Peyer's patch (tissue), 4 donors: ENCODE measurements at regions not wholly inside any gene's neighbourhood (a gene's known extent, or its start where the extent isn't known, plus 50 kb on each side); places are given as distances from the start of the nearest gene placed in this dataset.

ENCODE experiments used
- POLR2A ChIP-seq, 2 donors: fragments of 450-650 bp; IDR thresholded peaks; one replicate each; pipeline ENCODE4 v1.5.1; 2017; ENCODE audit warnings: antibody characterized with exemption in 2 of 2, mild to moderate bottlenecking in 2 of 2, moderate library complexity in 2 of 2
- TF ChIP-seq, protein P1 (sequence below), 6 experiments: fragments of 450-650 bp in 4 of 6; fragments of 200-600 bp in 2 of 6; sonication (generic) in 1 of 6; IDR thresholded peaks; one replicate each; pipeline ENCODE4 v1.5.1; 2017 to 2019; ENCODE audit warnings: antibody characterized with exemption in 6 of 6, mild to moderate bottlenecking in 3 of 6, moderate library complexity in 1 of 6

DNA sequence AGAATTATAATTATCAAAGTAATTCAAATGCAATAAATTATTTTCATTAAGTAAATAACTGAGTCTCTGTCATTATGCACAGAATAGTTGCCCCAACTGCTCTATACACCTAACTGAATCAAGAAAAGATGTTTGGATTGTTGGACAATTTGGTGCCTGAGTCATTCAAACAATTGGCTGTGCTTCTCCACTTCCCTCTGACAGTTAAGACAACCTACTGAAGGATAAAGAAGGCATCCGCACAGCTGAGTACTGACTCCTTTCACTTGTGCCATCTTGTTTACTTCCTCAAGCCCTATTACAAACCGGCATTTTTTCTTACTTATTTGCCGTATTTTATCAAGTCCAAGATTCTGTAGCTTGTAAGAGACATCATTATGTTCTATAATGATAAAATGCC lies 110.6 kb upstream of the C1QTNF7 start:
- TF ChIP-seq, protein P1, sequence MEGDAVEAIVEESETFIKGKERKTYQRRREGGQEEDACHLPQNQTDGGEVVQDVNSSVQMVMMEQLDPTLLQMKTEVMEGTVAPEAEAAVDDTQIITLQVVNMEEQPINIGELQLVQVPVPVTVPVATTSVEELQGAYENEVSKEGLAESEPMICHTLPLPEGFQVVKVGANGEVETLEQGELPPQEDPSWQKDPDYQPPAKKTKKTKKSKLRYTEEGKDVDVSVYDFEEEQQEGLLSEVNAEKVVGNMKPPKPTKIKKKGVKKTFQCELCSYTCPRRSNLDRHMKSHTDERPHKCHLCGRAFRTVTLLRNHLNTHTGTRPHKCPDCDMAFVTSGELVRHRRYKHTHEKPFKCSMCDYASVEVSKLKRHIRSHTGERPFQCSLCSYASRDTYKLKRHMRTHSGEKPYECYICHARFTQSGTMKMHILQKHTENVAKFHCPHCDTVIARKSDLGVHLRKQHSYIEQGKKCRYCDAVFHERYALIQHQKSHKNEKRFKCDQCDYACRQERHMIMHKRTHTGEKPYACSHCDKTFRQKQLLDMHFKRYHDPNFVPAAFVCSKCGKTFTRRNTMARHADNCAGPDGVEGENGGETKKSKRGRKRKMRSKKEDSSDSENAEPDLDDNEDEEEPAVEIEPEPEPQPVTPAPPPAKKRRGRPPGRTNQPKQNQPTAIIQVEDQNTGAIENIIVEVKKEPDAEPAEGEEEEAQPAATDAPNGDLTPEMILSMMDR (IDR thresholded peaks at IDR 0.05): no peak
- TF ChIP-seq POLR2A (IDR thresholded peaks at IDR 0.05): no peak
